ENCODE measurements at regions not wholly inside any gene's neighbourhood (a gene's known extent, or its start where the extent isn't known, plus 50 kb on each side); places are given as distances from the start of the nearest gene placed in this dataset.
"Not testable (repeated sequence)": the region's sequence is repeated elsewhere in the genome, so short reads cannot be mapped to it uniquely, and the experiment has no call there.

GRCh38 chr12:88810806-88811205 lies 230.5 kb upstream of the KITLG start:
- POLR2A ChIA-PET: no interaction called here

GRCh38 chr12:88809841-88810240 lies 229.6 kb upstream of the KITLG start:
- H3K27me3 Mint-ChIP-seq (ENCODE audit: insufficient read depth, unreplicated experiment); H3K4me3 Mint-ChIP-seq (ENCODE audit: unreplicated experiment); H3K9me3 Mint-ChIP-seq (ENCODE audit: unreplicated experiment); POLR2A ChIA-PET; BruUV-seq (replicated peaks); H3K27me3 ChIP-seq (replicated peaks; ENCODE audit: control insufficient read depth, insufficient read depth, low read length); DNase-seq; H3K4me3 ChIP-seq (ENCODE audit: low read depth, low read length); H3K27ac Mint-ChIP-seq (ENCODE audit: unreplicated experiment); H3K4me1 ChIP-seq; CTCF ChIA-PET; H3K36me3 ChIP-seq (ENCODE audit: control insufficient read depth, insufficient read depth, low read length); H3K9me3 ChIP-seq; H3K36me3 Mint-ChIP-seq (ENCODE audit: insufficient read depth, unreplicated experiment): not testable (repeated sequence)
- peaks cover 14% of the 10 kb centered on the region for H3K4me1 Mint-ChIP-seq (ENCODE audit: low read depth, unreplicated experiment)
- intact Hi-C loops (cut with micrococcal nuclease; ENCODE audit: unreplicated experiment): loop anchor here (5.0 to 10.0 kb wide), 2 partner anchors 42 to 185 kb away; no protein-coding TSS in a partner anchor

More at GRCh38 chr12:88810806-88811205, 230.5 kb upstream of the KITLG start:
- Histone ChIP-seq H3K4me3 (ENCODE audit: low read depth, low read length) (no peak overlapping the region), H3K4me1 (peaks cover 4% of the 10 kb centered on the region; the same call in 1 of the 2 replicates), H3K9me3 (no peaks in the 10 kb centered on the region), H3K36me3 (ENCODE audit: control insufficient read depth, insufficient read depth, low read length) (no peaks in the 10 kb centered on the region), H3K27me3 (replicated peaks; ENCODE audit: control insufficient read depth, insufficient read depth, low read length) (no peaks in the 10 kb centered on the region)
- CTCF ChIA-PET: no interaction called here
- Mint-ChIP-seq H3K4me3 (ENCODE audit: unreplicated experiment) (no peak overlapping the region), H3K36me3 (ENCODE audit: insufficient read depth, unreplicated experiment) (no peaks in the 10 kb centered on the region), H3K9me3 (ENCODE audit: unreplicated experiment) (no peaks in the 10 kb centered on the region), H3K27ac (ENCODE audit: unreplicated experiment) (no peak overlapping the region), H3K4me1 (ENCODE audit: low read depth, unreplicated experiment) (peaks cover 10% of the 10 kb centered on the region), H3K27me3 (ENCODE audit: insufficient read depth, unreplicated experiment) (no peaks in the 10 kb centered on the region)
- intact Hi-C loops (cut with micrococcal nuclease; ENCODE audit: unreplicated experiment): loop anchor here (10.0 kb wide), 1 partner anchor 184 kb away; no protein-coding TSS in a partner anchor
- no TSS peak for BruUV-seq (replicated peaks)
- no peak for DNase-seq
- TF ChIP-seq CTCF (IDR thresholded peaks at IDR 0.05; ENCODE audit: insufficient read depth in 1 of 2, low read depth in 1 of 2, low read length in 1 of 2, severe bottlenecking in 1 of 2, unreplicated experiment in 1 of 2): no peak

- Mint-ChIP-seq H3K27me3 (ENCODE audit: insufficient read depth, unreplicated experiment) (no peaks in the 10 kb centered on the region), H3K9me3 (ENCODE audit: unreplicated experiment) (no peaks in the 10 kb centered on the region), H3K36me3 (ENCODE audit: insufficient read depth, unreplicated experiment) (no peaks in the 10 kb centered on the region), H3K4me3 (ENCODE audit: unreplicated experiment) (no peak overlapping the region), H3K4me1 (ENCODE audit: low read depth, unreplicated experiment) (peaks cover 12% of the 10 kb centered on the region), H3K27ac (ENCODE audit: unreplicated experiment) (no peak overlapping the region)
- BruUV-seq (replicated peaks): no TSS peak
- ChIA-PET CTCF (no interaction called here), POLR2A (no interaction called here)
- no peaks in the 10 kb centered on the region for H3K36me3 ChIP-seq (ENCODE audit: control insufficient read depth, insufficient read depth, low read length)
- intact Hi-C loops (cut with micrococcal nuclease; ENCODE audit: unreplicated experiment): loop anchor here (5.0 kb wide), 1 partner anchor 47 kb away; no protein-coding TSS in a partner anchor
- no peak for TF ChIP-seq CTCF (IDR thresholded peaks at IDR 0.05; ENCODE audit: insufficient read depth in 1 of 2, low read depth in 1 of 2, low read length in 1 of 2, severe bottlenecking in 1 of 2, unreplicated experiment in 1 of 2)
- H3K9me3 ChIP-seq: no peaks in the 10 kb centered on the region
- no peak overlapping the region for H3K4me3 ChIP-seq (ENCODE audit: low read depth, low read length)
- DNase-seq: no peak
- no peaks in the 10 kb centered on the region for H3K27me3 ChIP-seq (replicated peaks; ENCODE audit: control insufficient read depth, insufficient read depth, low read length)
- peaks cover 9% of the 10 kb centered on the region for H3K4me1 ChIP-seq
Measured at GRCh38 chr12:88805692-88806091, 225.4 kb upstream of the KITLG start.

- Mint-ChIP-seq H3K4me3 (ENCODE audit: unreplicated experiment) (no peak overlapping the region), H3K4me1 (ENCODE audit: low read depth, unreplicated experiment) (peaks cover 12% of the 10 kb centered on the region), H3K27me3 (ENCODE audit: insufficient read depth, unreplicated experiment) (no peaks in the 10 kb centered on the region), H3K9me3 (ENCODE audit: unreplicated experiment) (no peaks in the 10 kb centered on the region), H3K27ac (ENCODE audit: unreplicated experiment) (no peak overlapping the region), H3K36me3 (ENCODE audit: insufficient read depth, unreplicated experiment) (no peaks in the 10 kb centered on the region)
- no peaks in the 10 kb centered on the region for H3K27me3 ChIP-seq (replicated peaks; ENCODE audit: control insufficient read depth, insufficient read depth, low read length)
- H3K36me3 ChIP-seq (ENCODE audit: control insufficient read depth, insufficient read depth, low read length): no peaks in the 10 kb centered on the region
- CTCF ChIA-PET: no interaction called here
- TF ChIP-seq CTCF (IDR thresholded peaks at IDR 0.05; ENCODE audit: insufficient read depth in 1 of 2, low read depth in 1 of 2, low read length in 1 of 2, severe bottlenecking in 1 of 2, unreplicated experiment in 1 of 2): no peak
- no peak for DNase-seq
- peaks cover 9% of the 10 kb centered on the region for H3K4me1 ChIP-seq
- intact Hi-C loops (cut with micrococcal nuclease; ENCODE audit: unreplicated experiment): loop anchor here (5.0 kb wide), 1 partner anchor 47 kb away; no protein-coding TSS in a partner anchor
- no peak overlapping the region for H3K4me3 ChIP-seq (ENCODE audit: low read depth, low read length)
- POLR2A ChIA-PET: no interaction called here
- no TSS peak for BruUV-seq (replicated peaks)
- H3K9me3 ChIP-seq: no peaks in the 10 kb centered on the region
Measured at GRCh38 chr12:88805286-88805685, 225.0 kb upstream of the KITLG start.

All from Caco-2 (cell line).